ENCODE measurements at regions not wholly inside any gene's neighbourhood (a gene's known extent, or its start where the extent isn't known, plus 50 kb on each side); places are given as distances from the start of the nearest gene placed in this dataset.

GRCh38 chr13:73901324-73902068 lies 232.7 kb downstream of the KLF12 start:
- in situ Hi-C loops (cut with MboI; ENCODE audit: low sequenced_read_pairs), result no loop called here

- in situ Hi-C loops (cut with MboI; ENCODE audit: low sequenced_read_pairs), result no loop called here
These were observed 233.6 kb downstream of the KLF12 start for GRCh38 chr13:73900591-73900990.

- in situ Hi-C loops (cut with MboI; ENCODE audit: low sequenced_read_pairs), result no loop called here
These were observed 235.3 kb downstream of the KLF12 start for GRCh38 chr13:73898899-73899298.

GRCh38 chr13:73898276-73898675 lies 235.9 kb downstream of the KLF12 start:
- in situ Hi-C loops (cut with MboI; ENCODE audit: low sequenced_read_pairs), result no loop called here

- in situ Hi-C loops (cut with MboI; ENCODE audit: low sequenced_read_pairs), result no loop called here
These were observed 239.1 kb downstream of the KLF12 start for GRCh38 chr13:73894995-73895571.

- in situ Hi-C loops (cut with MboI; ENCODE audit: low sequenced_read_pairs), result no loop called here
These were observed 240.4 kb downstream of the KLF12 start for GRCh38 chr13:73893833-73894232.

- in situ Hi-C loops (cut with MboI; ENCODE audit: low sequenced_read_pairs), result no loop called here
These were observed 242.4 kb downstream of the KLF12 start for GRCh38 chr13:73891805-73892204.

GRCh38 chr13:73883162-73883561 lies 251.0 kb downstream of the KLF12 start:
- in situ Hi-C loops (cut with MboI; ENCODE audit: low sequenced_read_pairs), result no loop called here

- in situ Hi-C loops (cut with MboI; ENCODE audit: low sequenced_read_pairs), result no loop called here
These were observed 253.8 kb downstream of the KLF12 start for GRCh38 chr13:73880365-73880764.

GRCh38 chr13:73879346-73880015 lies 254.7 kb downstream of the KLF12 start:
- in situ Hi-C loops (cut with MboI; ENCODE audit: low sequenced_read_pairs), result no loop called here

GRCh38 chr13:73877399-73877798 lies 256.8 kb downstream of the KLF12 start:
- in situ Hi-C loops (cut with MboI; ENCODE audit: low sequenced_read_pairs), result no loop called here

- in situ Hi-C loops (cut with MboI; ENCODE audit: low sequenced_read_pairs), result no loop called here
These were observed 257.9 kb downstream of the KLF12 start for GRCh38 chr13:73876323-73876722.

- in situ Hi-C loops (cut with MboI; ENCODE audit: low sequenced_read_pairs), result no loop called here
These were observed 260.0 kb downstream of the KLF12 start for GRCh38 chr13:73873940-73874830.

GRCh38 chr13:73872397-73872796 lies 261.8 kb downstream of the KLF12 start:
- in situ Hi-C loops (cut with MboI; ENCODE audit: low sequenced_read_pairs), result no loop called here

- in situ Hi-C loops (cut with MboI; ENCODE audit: low sequenced_read_pairs), result no loop called here
These were observed 263.0 kb downstream of the KLF12 start for GRCh38 chr13:73870970-73871935.

- in situ Hi-C loops (cut with MboI; ENCODE audit: low sequenced_read_pairs), result no loop called here
These were observed 264.0 kb downstream of the KLF12 start for GRCh38 chr13:73870036-73870741.

- in situ Hi-C loops (cut with MboI; ENCODE audit: low sequenced_read_pairs), result no loop called here
These were observed 269.2 kb downstream of the KLF12 start for GRCh38 chr13:73865027-73865426.

- in situ Hi-C loops (cut with MboI; ENCODE audit: low sequenced_read_pairs), result no loop called here
These were observed 273.1 kb downstream of the KLF12 start for GRCh38 chr13:73861136-73861535.

- in situ Hi-C loops (cut with MboI; ENCODE audit: low sequenced_read_pairs), result no loop called here
These were observed 273.7 kb downstream of the KLF12 start for GRCh38 chr13:73860501-73860900.
